GM18858 (cell line): ENCODE measurements at regions not wholly inside any gene's neighbourhood (a gene's known extent, or its start where the extent isn't known, plus 50 kb on each side); places are given as distances from the start of the nearest gene placed in this dataset.

Experiments used
- ATAC-seq: cut with Tn5 transposase; IDR thresholded peaks from one replicate; pipeline ENCODE4 v1.9.1; 2021; ENCODE audit not compliant: unreplicated experiment

GRCh38 chr4:185862340-185862739 lies 50.3 kb upstream of the SORBS2 start:
- no peak for ATAC-seq

DNA sequence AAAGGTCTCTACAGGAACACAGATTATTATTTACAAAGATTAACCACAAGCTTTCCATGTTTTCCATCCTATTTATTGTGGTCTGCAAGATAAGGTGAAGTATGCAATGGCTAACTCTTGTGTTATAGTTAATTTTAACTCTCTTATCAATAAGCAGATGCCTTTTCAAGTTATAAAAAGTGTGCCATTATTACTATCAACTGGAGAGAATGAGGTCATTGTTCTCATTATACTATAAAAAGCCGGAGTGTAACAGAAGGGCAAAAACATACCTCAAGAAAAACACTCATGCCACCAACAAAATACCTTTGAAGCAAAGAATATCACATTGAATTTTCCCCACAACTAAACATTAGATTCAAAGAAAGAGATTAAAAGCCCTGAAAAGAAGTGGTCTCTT lies 52.0 kb upstream of the SORBS2 start:
- ATAC-seq, result no peak

GRCh38 chr4:185865901-185866328 lies 53.9 kb upstream of the SORBS2 start:
- ATAC-seq, result no peak

DNA sequence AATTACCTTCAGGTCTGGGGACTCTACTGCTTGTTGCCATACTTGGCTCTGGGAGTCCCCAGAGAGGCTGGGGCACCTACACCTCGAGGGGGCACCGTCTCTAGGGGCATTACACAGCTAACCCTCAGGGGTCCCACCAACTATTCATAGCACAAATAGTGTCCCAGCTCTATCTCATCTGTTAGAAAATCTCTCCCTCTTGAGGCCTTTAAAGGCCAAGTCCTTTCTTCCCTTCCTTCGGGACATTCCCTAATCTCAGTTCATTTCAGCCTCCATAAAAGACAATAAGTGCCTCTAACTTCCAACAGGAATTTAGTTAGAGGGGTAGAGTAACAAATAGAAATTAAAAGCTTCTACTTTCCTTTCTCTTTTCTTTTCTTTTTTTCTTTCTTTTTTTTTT lies 55.8 kb upstream of the SORBS2 start:
- ATAC-seq, result no peak

- ATAC-seq, result no peak
These were observed 57.0 kb upstream of the SORBS2 start for GRCh38 chr4:185868983-185869382.

GRCh38 chr4:185869427-185869826 lies 57.4 kb upstream of the SORBS2 start:
- no peak for ATAC-seq

GRCh38 chr4:185870366-185870765 lies 58.4 kb upstream of the SORBS2 start:
- no peak for ATAC-seq

DNA sequence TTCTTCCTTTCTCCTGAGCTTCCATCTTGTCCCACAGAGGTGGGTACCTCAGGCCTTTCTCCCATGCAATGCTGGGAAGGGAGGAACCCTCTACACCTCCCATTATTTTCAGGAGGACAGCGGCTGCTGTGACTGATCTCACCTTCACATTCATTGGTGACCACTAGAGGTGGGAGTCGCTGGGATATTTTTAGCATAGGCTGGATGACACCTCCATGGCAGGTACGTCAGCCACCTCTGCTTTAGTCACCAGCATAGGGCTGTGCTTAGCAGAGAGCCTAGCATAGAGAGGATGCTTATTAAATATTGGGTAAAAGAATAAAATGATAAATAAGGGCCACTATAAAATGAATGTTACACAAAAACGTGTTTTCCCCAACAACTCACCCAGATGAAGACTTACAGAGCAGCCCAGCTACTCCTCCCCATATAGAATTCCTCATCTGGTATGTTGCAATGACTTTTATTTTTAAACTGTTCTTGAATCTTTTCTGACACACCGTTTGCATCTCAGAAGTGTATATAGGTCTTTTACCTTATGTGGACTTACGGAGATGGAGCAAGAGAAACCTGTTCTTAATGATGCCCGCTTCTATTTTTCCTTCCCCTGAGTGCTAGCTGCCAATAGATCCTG lies 60.9 kb upstream of the SORBS2 start:
- no peak for ATAC-seq

DNA sequence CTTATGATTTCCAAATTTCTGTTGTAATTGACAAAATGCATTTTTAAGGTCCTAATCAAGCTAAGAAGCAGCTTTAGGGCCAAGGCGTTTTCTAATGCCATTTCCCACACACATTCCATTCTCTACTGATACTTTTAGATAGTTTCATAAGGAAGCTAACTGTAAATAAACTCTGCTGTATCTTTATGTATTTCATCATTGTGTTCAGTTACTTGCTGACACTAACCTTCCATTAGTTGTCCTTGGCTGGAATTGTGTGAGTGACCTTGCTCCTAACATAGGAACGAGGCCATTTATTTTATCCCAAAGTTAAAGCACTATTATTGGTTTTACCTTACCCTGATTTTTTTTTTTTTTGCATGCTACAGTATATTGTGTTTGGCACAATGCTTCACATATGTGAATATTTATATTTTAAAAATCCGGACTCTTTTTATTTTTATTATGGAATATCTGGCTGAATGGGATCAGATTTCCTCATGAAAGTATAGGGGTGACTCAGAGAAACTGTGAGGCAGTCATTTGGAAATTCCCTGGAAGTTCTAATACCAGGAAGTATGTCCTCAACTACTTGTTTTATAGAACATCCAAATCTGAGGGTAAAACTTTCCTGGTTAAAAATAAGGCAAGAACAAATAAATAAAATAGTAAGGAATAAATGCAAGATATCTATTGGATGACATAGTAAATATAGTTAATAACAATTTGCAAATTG lies 62.7 kb upstream of the SORBS2 start:
- ATAC-seq, result no peak

- ATAC-seq, result no peak
These were observed 63.4 kb upstream of the SORBS2 start for GRCh38 chr4:185875316-185875907.

DNA sequence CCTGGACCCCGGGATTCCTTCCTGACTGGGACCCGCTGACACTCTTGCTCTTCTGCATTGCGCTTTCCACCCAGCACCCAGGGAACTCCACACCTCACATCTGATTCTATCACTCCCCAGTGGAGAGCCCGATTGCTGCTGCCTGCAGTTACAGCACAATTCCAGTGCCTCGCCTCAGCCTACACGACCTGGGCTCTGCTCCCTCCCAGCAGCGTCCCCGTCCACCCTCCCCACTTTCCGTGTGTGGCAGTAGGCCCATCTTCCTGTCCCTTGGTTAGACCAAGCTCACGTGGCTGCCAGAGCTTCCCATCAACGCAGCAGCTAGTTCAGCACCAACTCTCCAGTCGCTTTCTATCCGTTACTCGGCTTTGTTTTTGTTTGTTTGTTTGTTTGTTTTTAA lies 66.6 kb upstream of the SORBS2 start:
- ATAC-seq, result no peak

GRCh38 chr4:185879666-185880312 lies 67.8 kb upstream of the SORBS2 start:
- no peak for ATAC-seq

DNA sequence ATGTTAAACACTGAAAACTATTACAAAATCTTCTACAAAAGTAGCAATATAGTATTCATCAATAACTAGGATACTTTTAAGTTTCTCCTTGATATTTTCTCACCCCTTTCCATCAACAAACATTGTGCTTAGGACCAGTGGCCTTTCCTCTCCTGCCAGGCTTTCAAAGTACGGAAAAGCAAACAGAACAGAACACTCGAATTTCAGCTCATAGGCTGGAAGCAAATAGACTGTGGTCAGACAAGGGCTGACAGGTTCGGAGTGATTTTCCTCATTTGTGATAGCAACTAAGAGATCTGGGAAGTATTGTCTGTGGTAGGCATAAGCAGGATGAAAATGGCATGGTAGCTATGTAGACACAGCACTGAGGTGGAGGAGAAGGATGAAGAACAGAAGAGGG lies 68.6 kb upstream of the SORBS2 start:
- no peak for ATAC-seq

GRCh38 chr4:185881430-185881829 lies 69.4 kb upstream of the SORBS2 start:
- ATAC-seq, result no peak

DNA sequence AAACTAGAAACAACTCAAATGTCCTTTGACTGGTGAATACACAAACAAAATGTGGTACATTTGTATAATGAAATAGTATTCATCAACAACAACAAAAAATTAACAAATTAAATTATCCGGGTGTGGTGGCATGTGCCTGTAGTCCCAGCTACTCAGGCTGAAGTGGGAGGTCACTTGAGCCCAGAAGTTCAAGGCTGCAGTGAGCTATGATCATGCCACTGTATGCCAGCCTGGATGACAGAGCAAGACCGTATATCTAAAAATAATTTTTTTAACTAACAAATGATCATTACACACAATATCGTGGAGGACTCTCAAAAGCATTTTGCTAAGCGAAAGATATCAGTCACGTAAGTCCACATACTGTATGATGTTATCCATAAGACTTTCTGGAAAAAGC lies 71.6 kb upstream of the SORBS2 start:
- no peak for ATAC-seq

- ATAC-seq, result no peak
These were observed 73.1 kb upstream of the SORBS2 start for GRCh38 chr4:185885075-185885474.

GRCh38 chr4:185885604-185886003 lies 73.6 kb upstream of the SORBS2 start:
- ATAC-seq, result no peak

DNA sequence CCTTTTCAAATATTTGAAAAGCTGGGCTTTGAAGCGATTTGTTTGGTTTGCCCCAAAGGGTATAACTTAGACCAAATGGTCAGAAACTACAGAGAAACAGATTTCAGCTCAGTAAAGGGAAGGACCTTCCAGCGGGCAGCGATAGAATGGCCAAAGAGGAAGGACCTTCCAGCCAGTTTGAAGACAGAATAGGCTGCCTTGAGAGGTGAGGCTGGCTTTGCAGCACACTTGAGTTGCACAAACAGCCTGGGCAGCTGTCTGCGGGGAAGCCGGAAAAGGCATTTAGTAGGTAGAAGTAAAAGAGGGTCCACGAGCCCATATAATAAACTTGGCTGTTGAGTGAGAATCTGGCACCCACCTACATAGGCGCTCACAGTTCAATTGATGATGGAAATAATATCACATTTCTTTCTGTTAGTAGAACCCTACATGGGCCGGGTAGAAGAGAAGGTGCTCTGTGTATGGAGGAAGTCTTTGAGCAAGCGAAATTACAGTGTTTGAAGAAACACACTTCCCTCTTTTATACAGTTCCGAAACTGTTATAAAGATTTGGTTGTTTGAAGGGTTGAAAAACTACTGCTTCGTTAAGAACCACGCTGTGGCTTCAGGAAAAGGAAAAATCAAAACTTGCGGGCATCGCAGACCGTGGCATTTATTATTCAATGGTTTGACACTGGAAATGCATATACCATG lies 75.0 kb upstream of the SORBS2 start:
- no peak for ATAC-seq

DNA sequence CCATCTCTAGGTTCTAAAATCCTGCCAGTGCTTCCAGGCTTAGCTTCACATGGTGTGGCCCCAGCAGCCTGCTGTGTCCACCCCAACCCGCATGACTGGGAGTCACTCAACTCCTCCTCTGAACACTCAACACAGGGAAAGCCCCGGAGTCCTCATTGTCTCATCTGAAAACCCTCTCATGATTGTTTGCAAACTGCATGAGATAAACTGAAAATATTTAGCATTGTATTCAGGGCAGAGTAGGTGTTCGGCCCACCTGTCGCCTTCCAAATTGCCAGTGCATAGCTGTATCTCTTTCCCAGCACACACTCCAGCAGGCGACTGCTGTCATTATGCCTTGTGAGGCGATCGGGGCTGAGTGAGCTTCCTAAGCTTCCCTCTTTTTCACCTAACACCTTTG lies 76.7 kb upstream of the SORBS2 start:
- ATAC-seq, result no peak

DNA sequence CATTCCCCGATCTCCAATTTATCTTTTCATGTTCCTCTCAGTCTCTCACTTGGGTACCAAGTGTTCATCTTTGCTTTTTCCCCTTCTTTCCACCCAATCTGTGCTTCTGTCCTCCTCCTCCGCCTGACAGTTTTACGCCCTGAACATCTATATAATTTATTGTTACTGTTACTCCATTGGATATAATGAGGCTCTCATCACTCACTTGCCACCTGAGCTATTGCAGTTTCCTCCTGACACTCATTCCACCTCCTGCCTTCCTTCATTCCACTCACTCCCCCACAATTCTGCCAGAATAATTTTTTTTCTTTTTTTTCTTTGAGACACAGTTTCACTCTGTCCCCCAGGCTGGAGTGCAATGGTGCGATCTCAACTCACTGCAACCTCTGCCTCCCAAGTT lies 77.6 kb upstream of the SORBS2 start:
- no peak for ATAC-seq

DNA sequence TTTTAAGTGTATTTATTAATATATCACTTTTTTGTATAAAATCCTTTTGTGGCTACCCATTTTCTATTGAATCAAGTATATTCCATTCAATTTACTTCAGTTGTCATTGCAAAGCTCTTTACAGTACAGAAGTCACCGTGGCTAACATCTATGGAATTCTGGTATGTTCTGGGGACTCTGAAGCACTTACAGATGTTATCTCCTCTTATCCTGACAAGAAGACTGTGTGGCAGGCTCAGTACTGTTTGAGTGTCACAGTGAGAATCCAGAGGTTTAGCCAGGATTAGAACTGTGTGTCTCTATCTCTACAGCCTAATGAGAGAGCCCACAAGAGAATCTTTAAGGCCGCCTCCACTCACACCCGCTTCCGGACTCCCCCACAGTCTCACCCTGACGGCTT lies 78.2 kb upstream of the SORBS2 start:
- ATAC-seq, result no peak
